IMR-90 (cell line): ENCODE measurements at regions not wholly inside any gene's neighbourhood (a gene's known extent, or its start where the extent isn't known, plus 50 kb on each side); places are given as distances from the start of the nearest gene placed in this dataset.

ENCODE experiments used
- ATAC-seq: fragments of 200-7000 bp; cut with Tn5 transposase; 2 replicates; pipeline ENCODE4 v1.9.1; 2020; ENCODE audit warnings: low read depth, mild to moderate bottlenecking, moderate library complexity
- BruUV-seq: library from RNA; stranded (reverse); fragments of 400-500 nt; replicated peaks from 2 replicates; lab custom pipeline; 2021; lab: Mats Ljungman, UMichigan
- CTCF ChIA-PET: fragments of 300-600 bp; formaldehyde crosslinking; extraction: SDS; loops from one replicate; lab custom pipeline; 2021; ENCODE audit warnings: antibody characterized with exemption; lab: Yijun Ruan, JAX
- POLR2A ChIA-PET: fragments of 300-600 bp; sonication (Branson Sonifier 250); formaldehyde crosslinking; loops from one replicate; lab custom pipeline; 2022; ENCODE audit warnings: antibody characterized with exemption; ENCODE audit not compliant: unreplicated experiment; lab: Charles Lee
- DNase-seq: peaks from one replicate; pipeline ENCODE4 v3.0.0; 2013
- H2AFZ ChIP-seq: replicated peaks from 2 replicates; pipeline ENCODE3; 2013; ENCODE audit warnings: low read length, mild to moderate bottlenecking; ENCODE audit not compliant: poor library complexity
- H2AK5ac ChIP-seq: 2 replicates; pipeline ENCODE4 v1.6.1; 2013; ENCODE audit warnings: low read depth, low read length, inconsistent platforms
- H2AK9ac ChIP-seq: replicated peaks from 2 replicates; pipeline ENCODE3; 2013; ENCODE audit warnings: mild to moderate bottlenecking, low read depth, low read length, moderate library complexity; ENCODE audit not compliant: poor library complexity
- H2BK120ac ChIP-seq: 2 replicates; pipeline ENCODE4 v1.6.1; 2013; ENCODE audit warnings: low read depth, low read length, inconsistent platforms
- H2BK15ac ChIP-seq: 3 replicates; pipeline ENCODE4 v1.6.1; 2013; ENCODE audit warnings: low read depth, low read length, inconsistent platforms
- H2BK20ac ChIP-seq: 2 replicates; pipeline ENCODE4 v1.6.1; 2013; ENCODE audit warnings: low read depth, mild to moderate bottlenecking, inconsistent platforms, low read length, moderate library complexity
- H2BK5ac ChIP-seq: 2 replicates; pipeline ENCODE4 v1.6.1; 2013; ENCODE audit warnings: mild to moderate bottlenecking, low read depth, low read length, inconsistent platforms; ENCODE audit not compliant: poor library complexity, severe bottlenecking
- H3K14ac ChIP-seq: replicated peaks from 2 replicates; pipeline ENCODE4 v1.6.1; 2013; ENCODE audit warnings: low read depth, low read length, inconsistent platforms
- H3K18ac ChIP-seq: 2 replicates; pipeline ENCODE4 v1.6.1; 2013; ENCODE audit warnings: low read depth, low read length, control low read depth
- H3K23ac ChIP-seq: 2 replicates; pipeline ENCODE4 v1.6.1; 2013; ENCODE audit warnings: low read depth, low read length, inconsistent platforms
- H3K27ac ChIP-seq: 2 replicates; pipeline ENCODE4 v1.5.1; 2013; ENCODE audit warnings: mild to moderate bottlenecking, control low read depth, low read length; ENCODE audit not compliant: insufficient read depth
- H3K27me3 ChIP-seq: 2 replicates; pipeline ENCODE4 v1.6.1; 2013; ENCODE audit warnings: low read length; ENCODE audit not compliant: control insufficient read depth, insufficient read depth
- H3K36me3 ChIP-seq: 2 replicates; pipeline ENCODE4 v1.6.1; 2013; ENCODE audit warnings: low read length, mixed read lengths; ENCODE audit not compliant: control insufficient read depth, insufficient read depth
- H3K4ac ChIP-seq: 2 replicates; pipeline ENCODE4 v1.6.1; 2013; ENCODE audit warnings: low read depth, low read length, inconsistent platforms
- H3K4me1 ChIP-seq: 2 replicates; pipeline ENCODE4 v1.6.1; 2013; ENCODE audit warnings: low read length, mixed read lengths; ENCODE audit not compliant: control insufficient read depth, insufficient read depth
- H3K4me2 ChIP-seq: 2 replicates; pipeline ENCODE4 v1.6.1; 2013; ENCODE audit warnings: low read depth, mild to moderate bottlenecking, control low read depth, low read length, moderate library complexity
- H3K4me3 ChIP-seq: 2 replicates; pipeline ENCODE4 v1.5.1; 2013; ENCODE audit warnings: low read depth, mild to moderate bottlenecking, control low read depth, low read length, moderate library complexity; ENCODE audit not compliant: insufficient read depth
- H3K56ac ChIP-seq: 2 replicates; pipeline ENCODE4 v1.6.1; 2013; ENCODE audit warnings: low read length, inconsistent platforms; ENCODE audit not compliant: insufficient read depth; ENCODE audit errors: extremely low read depth
- H3K79me1 ChIP-seq, 2 experiments: 2 replicates each; pipeline ENCODE4 v1.6.1; 2013; ENCODE audit warnings: low read length in 2 of 2, inconsistent platforms in 1 of 2, low read depth in 1 of 2
- H3K9ac ChIP-seq: 2 replicates; pipeline ENCODE4 v1.6.1; 2013; ENCODE audit warnings: low read depth, low read length, control low read depth
- H3K9me1 ChIP-seq: 2 replicates; pipeline ENCODE4 v1.6.1; 2013; ENCODE audit warnings: low read length, inconsistent platforms; ENCODE audit not compliant: insufficient read depth
- H3K9me3 ChIP-seq: 2 replicates; pipeline ENCODE4 v1.6.1; 2013; ENCODE audit warnings: low read length; ENCODE audit not compliant: control insufficient read depth, insufficient read depth
- H4K20me1 ChIP-seq: 2 replicates; pipeline ENCODE4 v1.6.1; 2013; ENCODE audit warnings: low read length, inconsistent platforms; ENCODE audit not compliant: insufficient read depth
- H4K5ac ChIP-seq: 2 replicates; pipeline ENCODE4 v1.6.1; 2013; ENCODE audit warnings: mild to moderate bottlenecking, low read depth, low read length, control low read depth
- H4K8ac ChIP-seq, 2 experiments: 2 replicates each; pipeline ENCODE4 v1.6.1; 2013; ENCODE audit warnings: low read depth in 2 of 2, low read length in 2 of 2, control low read depth in 1 of 2, inconsistent platforms in 1 of 2
- H4K91ac ChIP-seq: 2 replicates; pipeline ENCODE4 v1.6.1; 2013; ENCODE audit warnings: low read depth, low read length, inconsistent platforms; ENCODE audit not compliant: insufficient read depth
- BHLHE40 ChIP-seq: fragments of 150-350 bp; IDR thresholded peaks from 2 replicates; pipeline ENCODE4 v1.6.1; 2016; ENCODE audit warnings: mild to moderate bottlenecking, low read depth, low read length
- CEBPB ChIP-seq: IDR thresholded peaks from 2 replicates; pipeline ENCODE4 v1.6.1; 2012; ENCODE audit warnings: low read depth, low read length, improper control_type of control experiment
- FOS ChIP-seq: fragments of 150-350 bp; IDR thresholded peaks from 2 replicates; pipeline ENCODE4 v1.6.1; 2016; ENCODE audit warnings: low read depth, low read length
- MAFK ChIP-seq: IDR thresholded peaks from 2 replicates; pipeline ENCODE4 v1.6.1; 2012; ENCODE audit warnings: low read depth, low read length, improper control_type of control experiment
- MAZ ChIP-seq: IDR thresholded peaks from 2 replicates; pipeline ENCODE4 v1.6.1; 2012; ENCODE audit warnings: low read depth, mild to moderate bottlenecking, low read length, improper control_type of control experiment, moderate library complexity, borderline replicate concordance
- MXI1 ChIP-seq: IDR thresholded peaks from 2 replicates; pipeline ENCODE4 v1.6.1; 2012; ENCODE audit warnings: low read depth, mild to moderate bottlenecking, low read length, moderate library complexity, borderline replicate concordance
- NFE2L2 ChIP-seq: fragments of 150-350 bp; IDR thresholded peaks from 2 replicates; pipeline ENCODE4 v1.6.1; 2016; ENCODE audit warnings: low read depth, mild to moderate bottlenecking, low read length
- POLR2A ChIP-seq: IDR thresholded peaks from 2 replicates; pipeline ENCODE4 v1.6.1; 2012; ENCODE audit warnings: mild to moderate bottlenecking, low read depth, low read length
- RAD21 ChIP-seq: IDR thresholded peaks from 2 replicates; pipeline ENCODE4 v1.6.1; 2012; ENCODE audit warnings: low read length, improper control_type of control experiment
- RFX5 ChIP-seq: IDR thresholded peaks from 2 replicates; pipeline ENCODE4 v1.8.0; 2012; ENCODE audit warnings: low read depth, mild to moderate bottlenecking, low read length, moderate library complexity
- WGBS, 2 experiments: methylation state at CpG; one replicate each; pipeline versions ENCODE4 v1.1.5 to v1.1.7; 2013; ENCODE audit warnings: missing lambda C conversion rate in 2 of 2; ENCODE audit not compliant: insufficient read length in 1 of 2; ENCODE audit errors: extremely low coverage in 2 of 2; 5-methylcytosine and 5-hydroxymethylcytosine counted together
- dilution Hi-C: fragments of 300-500 bp; cut with HindIII; formaldehyde crosslinking; loops from one replicate; pipeline ENCODE4 v1.14.3; 2018; ENCODE audit warnings: low sequenced_read_pairs; ENCODE audit not compliant: unreplicated experiment
- in situ Hi-C: fragments of 300-500 bp; cut with MboI; formaldehyde crosslinking; loops from 3 replicates; pipeline ENCODE4 v1.14.3; 2019; ENCODE audit warnings: low sequenced_read_pairs, inconsistent platforms, mixed read lengths
- intact Hi-C: fragments of 100-400 bp; cut with micrococcal nuclease; formaldehyde crosslinking; loops from 2 replicates; pipeline ENCODE4 v1.10.0; 2022
- TF ChIP-seq, protein P1 (sequence below): conservative IDR thresholded peaks from 2 replicates; pipeline ENCODE4 v1.5.1; 2012; ENCODE audit warnings: mild to moderate bottlenecking, low read depth, low read length, improper control_type of control experiment

- Histone ChIP-seq H4K8ac (no peak overlapping the region), H2BK120ac (no peak overlapping the region), H3K4me2 (no peak overlapping the region), H4K5ac (no peak overlapping the region), H3K4ac (no peak overlapping the region), H2AK9ac (no peak overlapping the region), H3K9me1 (no peaks in the 10 kb centered on the region), H3K27ac (no peak overlapping the region), H2AK5ac (no peak overlapping the region), H3K4me1 (no peaks in the 10 kb centered on the region), H2BK15ac (no peak overlapping the region), H3K79me1 (no peaks in the 10 kb centered on the region), H2BK20ac (no peak overlapping the region), H3K56ac (no peak overlapping the region), H2BK5ac (no peak overlapping the region), H3K14ac (no peak overlapping the region), H4K91ac (no peak overlapping the region), H3K9ac (no peak overlapping the region), H3K27me3 (no peaks in the 10 kb centered on the region), H4K20me1 (no peaks in the 10 kb centered on the region), H3K18ac (no peak overlapping the region), H2AFZ (no peak overlapping the region), H3K36me3 (no peaks in the 10 kb centered on the region), H3K4me3 (no peak overlapping the region), H3K9me3 (peaks cover 2% of the 10 kb centered on the region), H3K23ac (no peak overlapping the region)
- TF ChIP-seq MAZ = no peak
- no peak for TF ChIP-seq FOS
- no peak for TF ChIP-seq RFX5
- no peak for TF ChIP-seq POLR2A
- TF ChIP-seq NFE2L2 = no peak
- no peak for TF ChIP-seq CEBPB
- no peak for TF ChIP-seq MAFK
- no peak for TF ChIP-seq MXI1
- TF ChIP-seq RAD21 = no peak
- TF ChIP-seq, protein P1, sequence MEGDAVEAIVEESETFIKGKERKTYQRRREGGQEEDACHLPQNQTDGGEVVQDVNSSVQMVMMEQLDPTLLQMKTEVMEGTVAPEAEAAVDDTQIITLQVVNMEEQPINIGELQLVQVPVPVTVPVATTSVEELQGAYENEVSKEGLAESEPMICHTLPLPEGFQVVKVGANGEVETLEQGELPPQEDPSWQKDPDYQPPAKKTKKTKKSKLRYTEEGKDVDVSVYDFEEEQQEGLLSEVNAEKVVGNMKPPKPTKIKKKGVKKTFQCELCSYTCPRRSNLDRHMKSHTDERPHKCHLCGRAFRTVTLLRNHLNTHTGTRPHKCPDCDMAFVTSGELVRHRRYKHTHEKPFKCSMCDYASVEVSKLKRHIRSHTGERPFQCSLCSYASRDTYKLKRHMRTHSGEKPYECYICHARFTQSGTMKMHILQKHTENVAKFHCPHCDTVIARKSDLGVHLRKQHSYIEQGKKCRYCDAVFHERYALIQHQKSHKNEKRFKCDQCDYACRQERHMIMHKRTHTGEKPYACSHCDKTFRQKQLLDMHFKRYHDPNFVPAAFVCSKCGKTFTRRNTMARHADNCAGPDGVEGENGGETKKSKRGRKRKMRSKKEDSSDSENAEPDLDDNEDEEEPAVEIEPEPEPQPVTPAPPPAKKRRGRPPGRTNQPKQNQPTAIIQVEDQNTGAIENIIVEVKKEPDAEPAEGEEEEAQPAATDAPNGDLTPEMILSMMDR = no peak
- TF ChIP-seq BHLHE40 = no peak
- dilution Hi-C loops (no loop called here), in situ Hi-C loops (no loop called here), intact Hi-C loops (no loop called here)
- DNase-seq (no peak), ATAC-seq (no peak)
- CTCF ChIA-PET = no interaction called here
- WGBS, 2 experiments = no CpG with 5 or more reads among the region's 11 CpGs
- BruUV-seq = no TSS peak
- POLR2A ChIA-PET = no interaction called here
Observed at GRCh38 chr6:67663105-67663895, 971.8 kb upstream of the ADGRB3 start.
